Vagina (tissue), 2 donors: ENCODE measurements at regions not wholly inside any gene's neighbourhood (a gene's known extent, or its start where the extent isn't known, plus 50 kb on each side); places are given as distances from the start of the nearest gene placed in this dataset.

Experiments
- DNase-seq, 2 donors: peaks; one replicate each; pipeline ENCODE4 v3.0.0-alpha.2; 2017; ENCODE audit errors: extremely low spot score in 2 of 2
- H3K27ac ChIP-seq: fragments of 200-600 bp; sonication (generic); one replicate; pipeline ENCODE4 v1.5.1; 2019
- H3K27me3 ChIP-seq: fragments of 200-600 bp; sonication (generic); one replicate; pipeline ENCODE4 v1.5.1; 2019
- H3K36me3 ChIP-seq, 2 donors: fragments of 200-600 bp; sonication (generic); one replicate each; pipeline ENCODE4 v1.5.1; 2017 to 2019
- H3K4me1 ChIP-seq: fragments of 200-600 bp; sonication (generic); one replicate; pipeline ENCODE4 v1.5.1; 2019
- H3K4me3 ChIP-seq, 2 donors: fragments of 200-600 bp; sonication (generic); 1 replicate in 1 of 2; 2 replicates in 1 of 2; pipeline ENCODE4 v1.5.1; 2016 to 2019
- H3K9me3 ChIP-seq: fragments of 200-600 bp; sonication (generic); one replicate; pipeline ENCODE4 v1.5.1; 2019
- CTCF ChIP-seq, 3 experiments: fragments of 450-650 bp in 2 of 3; fragments of 200-600 bp in 1 of 3; sonication (generic) in 1 of 3; IDR thresholded peaks; one replicate each; pipeline ENCODE4 v1.5.1; 2017 to 2019; ENCODE audit warnings: antibody characterized with exemption in 3 of 3, mild to moderate bottlenecking in 2 of 3, moderate library complexity in 2 of 3
- POLR2A ChIP-seq, 2 donors: fragments of 450-650 bp; IDR thresholded peaks; one replicate each; pipeline ENCODE4 v1.6.1; 2017; ENCODE audit warnings: antibody characterized with exemption in 2 of 2, mild to moderate bottlenecking in 2 of 2, moderate library complexity in 2 of 2
- POLR2AphosphoS5 ChIP-seq, 2 donors: sonication (generic); formaldehyde crosslinking; IDR thresholded peaks; one replicate each; pipeline ENCODE4 v1.9.0; 2017; ENCODE audit warnings: antibody characterized with exemption in 2 of 2, mild to moderate bottlenecking in 2 of 2, low read depth in 1 of 2; ENCODE audit not compliant: insufficient read depth in 1 of 2
- intact Hi-C: fragments of 100-400 bp; cut with DNase I; formaldehyde crosslinking; loops from one replicate; pipeline ENCODE4 v1.15.1; 2023

- Histone ChIP-seq H3K9me3 (no peaks in the 10 kb centered on the region), H3K36me3 (no peaks in the 10 kb centered on the region), H3K27ac (no peak overlapping the region), H3K4me3 (no peak overlapping the region), H3K27me3 (no peaks in the 10 kb centered on the region), H3K4me1 (no peaks in the 10 kb centered on the region)
- no peak for DNase-seq
- intact Hi-C loops: no loop called here
- no peak for TF ChIP-seq CTCF (IDR thresholded peaks at IDR 0.05)
- no peak for TF ChIP-seq POLR2A (IDR thresholded peaks at IDR 0.05)
Measured at GRCh38 chr2:76667821-76668271, 854.3 kb downstream of the LRRTM4 start.

GRCh38 chr2:76642129-76642528 lies 880.0 kb downstream of the LRRTM4 start:
- Histone ChIP-seq H3K4me1 (no peaks in the 10 kb centered on the region), H3K27me3 (no peaks in the 10 kb centered on the region), H3K4me3 (no peak overlapping the region), H3K36me3 (no peaks in the 10 kb centered on the region), H3K9me3 (no peaks in the 10 kb centered on the region), H3K27ac (no peak overlapping the region)
- no peak for DNase-seq
- intact Hi-C loops: no loop called here
- TF ChIP-seq POLR2AphosphoS5 (IDR thresholded peaks at IDR 0.05; ENCODE audit: insufficient read depth in 1 of 2, low read depth in 1 of 2) (no peak), CTCF (IDR thresholded peaks at IDR 0.05) (no peak), POLR2A (IDR thresholded peaks at IDR 0.05) (no peak)

- Histone ChIP-seq H3K27me3 (no peaks in the 10 kb centered on the region), H3K4me3 (no peak overlapping the region), H3K27ac (no peak overlapping the region), H3K36me3 (no peaks in the 10 kb centered on the region), H3K4me1 (no peaks in the 10 kb centered on the region), H3K9me3 (no peaks in the 10 kb centered on the region)
- no peak for DNase-seq
- TF ChIP-seq POLR2A (IDR thresholded peaks at IDR 0.05): no peak
- no peak for TF ChIP-seq POLR2AphosphoS5 (IDR thresholded peaks at IDR 0.05; ENCODE audit: insufficient read depth in 1 of 2, low read depth in 1 of 2)
- intact Hi-C loops: no loop called here
Measured at GRCh38 chr2:76641506-76641905, 880.7 kb downstream of the LRRTM4 start.

GRCh38 chr2:76640905-76641304 lies 881.3 kb downstream of the LRRTM4 start:
- Histone ChIP-seq H3K27me3 (no peaks in the 10 kb centered on the region), H3K36me3 (no peaks in the 10 kb centered on the region), H3K4me1 (no peaks in the 10 kb centered on the region), H3K4me3 (no peak overlapping the region), H3K9me3 (no peaks in the 10 kb centered on the region), H3K27ac (no peak overlapping the region)
- intact Hi-C loops: no loop called here
- DNase-seq: no peak
- TF ChIP-seq POLR2A (IDR thresholded peaks at IDR 0.05) (no peak), CTCF (IDR thresholded peaks at IDR 0.05) (no peak), POLR2AphosphoS5 (IDR thresholded peaks at IDR 0.05; ENCODE audit: insufficient read depth in 1 of 2, low read depth in 1 of 2) (no peak)

- intact Hi-C loops: no loop called here
- H3K9me3 ChIP-seq: no peaks in the 10 kb centered on the region
- TF ChIP-seq POLR2A (IDR thresholded peaks at IDR 0.05) (no peak), CTCF (IDR thresholded peaks at IDR 0.05) (no peak), POLR2AphosphoS5 (IDR thresholded peaks at IDR 0.05; ENCODE audit: insufficient read depth in 1 of 2, low read depth in 1 of 2) (no peak)
- no peaks in the 10 kb centered on the region for H3K27me3 ChIP-seq
- no peaks in the 10 kb centered on the region for H3K36me3 ChIP-seq
- H3K4me3 ChIP-seq: no peak overlapping the region
- no peak for DNase-seq
- no peaks in the 10 kb centered on the region for H3K4me1 ChIP-seq
- no peak overlapping the region for H3K27ac ChIP-seq
Measured at GRCh38 chr2:76639171-76639680, 883.0 kb downstream of the LRRTM4 start.
